Skeletal muscle satellite cell (primary cell): ENCODE measurements at regions not wholly inside any gene's neighbourhood (a gene's known extent, or its start where the extent isn't known, plus 50 kb on each side); places are given as distances from the start of the nearest gene placed in this dataset.
"Not testable (repeated sequence)": the region's sequence is repeated elsewhere in the genome, so short reads cannot be mapped to it uniquely, and the experiment has no call there.

ENCODE experiments used
- H3K27me3 ChIP-seq: 2 replicates; pipeline ENCODE4 v1.7.0; 2013; ENCODE audit warnings: low read length; ENCODE audit not compliant: control insufficient read depth, insufficient read depth
- H3K36me3 ChIP-seq: 2 replicates; pipeline ENCODE4 v1.7.0; 2013; ENCODE audit warnings: mild to moderate bottlenecking, control low read depth, low read length; ENCODE audit not compliant: insufficient read depth
- H3K4me1 ChIP-seq: 2 replicates; pipeline ENCODE4 v1.7.0; 2013; ENCODE audit warnings: low read length; ENCODE audit not compliant: control insufficient read depth, insufficient read depth
- H3K4me2 ChIP-seq: 2 replicates; pipeline ENCODE4 v1.7.0; 2013; ENCODE audit warnings: mild to moderate bottlenecking, low read length
- H3K4me3 ChIP-seq: 2 replicates; pipeline ENCODE4 v1.7.0; 2013; ENCODE audit warnings: low read length
- H3K9ac ChIP-seq: 2 replicates; pipeline ENCODE4 v1.7.0; 2013; ENCODE audit warnings: mild to moderate bottlenecking, low read depth, low read length, moderate library complexity
- H3K9me3 ChIP-seq: replicated peaks from 2 replicates; pipeline ENCODE4 v1.7.0; 2013; ENCODE audit warnings: mild to moderate bottlenecking, control low read depth, low read length

- not testable (repeated sequence) for H3K9ac ChIP-seq, H3K4me3 ChIP-seq, H3K4me2 ChIP-seq, H3K4me1 ChIP-seq, H3K36me3 ChIP-seq, H3K9me3 ChIP-seq, H3K27me3 ChIP-seq
These were observed 173.9 kb downstream of the TJP1 start for GRCh38 chr15:29648415-29648814.

- Histone ChIP-seq H3K36me3 (no peaks in the 10 kb centered on the region), H3K27me3 (no peaks in the 10 kb centered on the region), H3K9ac (no peak overlapping the region), H3K4me1 (no peaks in the 10 kb centered on the region), H3K9me3 (no peaks in the 10 kb centered on the region), H3K4me2 (no peak overlapping the region), H3K4me3 (no peak overlapping the region)
These were observed 176.4 kb downstream of the TJP1 start for GRCh38 chr15:29645841-29646240.

GRCh38 chr15:29644361-29644760 is 177.9 kb downstream of the TJP1 start:
- H3K4me2 ChIP-seq, H3K4me3 ChIP-seq, H3K9me3 ChIP-seq, H3K9ac ChIP-seq, H3K27me3 ChIP-seq, H3K36me3 ChIP-seq, H3K4me1 ChIP-seq: not testable (repeated sequence)

GRCh38 chr15:29638781-29639180 is 183.5 kb downstream of the TJP1 start:
- no peaks in the 10 kb centered on the region for H3K27me3 ChIP-seq
- no peaks in the 10 kb centered on the region for H3K4me1 ChIP-seq
- H3K9ac ChIP-seq: no peak overlapping the region
- H3K9me3 ChIP-seq: no peaks in the 10 kb centered on the region
- H3K4me2 ChIP-seq: no peak overlapping the region
- no peak overlapping the region for H3K4me3 ChIP-seq
- no peaks in the 10 kb centered on the region for H3K36me3 ChIP-seq

- Histone ChIP-seq H3K36me3 (no peaks in the 10 kb centered on the region), H3K9me3 (no peaks in the 10 kb centered on the region), H3K4me2 (no peak overlapping the region), H3K4me1 (no peaks in the 10 kb centered on the region), H3K4me3 (no peak overlapping the region), H3K27me3 (no peaks in the 10 kb centered on the region), H3K9ac (no peak overlapping the region)
These were observed 184.3 kb downstream of the TJP1 start for GRCh38 chr15:29638011-29638410.

- H3K9me3 ChIP-seq: no peaks in the 10 kb centered on the region
These were observed 184.7 kb downstream of the TJP1 start for GRCh38 chr15:29637555-29637954.

GRCh38 chr15:29636921-29637320 is 185.3 kb downstream of the TJP1 start:
- Histone ChIP-seq H3K9ac (no peak overlapping the region), H3K4me1 (no peaks in the 10 kb centered on the region), H3K4me3 (no peak overlapping the region), H3K27me3 (peaks cover 1% of the 10 kb centered on the region), H3K9me3 (no peaks in the 10 kb centered on the region), H3K36me3 (no peaks in the 10 kb centered on the region), H3K4me2 (no peak overlapping the region)

More at GRCh38 chr15:29637555-29637954, 184.7 kb downstream of the TJP1 start:
- Histone ChIP-seq H3K4me3 (no peak overlapping the region), H3K4me1 (no peaks in the 10 kb centered on the region), H3K36me3 (no peaks in the 10 kb centered on the region), H3K9ac (no peak overlapping the region), H3K27me3 (no peaks in the 10 kb centered on the region), H3K4me2 (no peak overlapping the region)

GRCh38 chr15:29636140-29636539 is 186.1 kb downstream of the TJP1 start:
- H3K4me2 ChIP-seq: no peak overlapping the region
- peaks cover 9% of the 10 kb centered on the region for H3K27me3 ChIP-seq
- H3K4me1 ChIP-seq: no peaks in the 10 kb centered on the region
- no peak overlapping the region for H3K9ac ChIP-seq
- H3K4me3 ChIP-seq: no peak overlapping the region
- no peaks in the 10 kb centered on the region for H3K36me3 ChIP-seq
- no peaks in the 10 kb centered on the region for H3K9me3 ChIP-seq

- no peaks in the 10 kb centered on the region for H3K36me3 ChIP-seq
- no peaks in the 10 kb centered on the region for H3K4me1 ChIP-seq
- H3K4me3 ChIP-seq: no peak overlapping the region
- H3K9ac ChIP-seq: no peak overlapping the region
- no peaks in the 10 kb centered on the region for H3K9me3 ChIP-seq
- no peak overlapping the region for H3K4me2 ChIP-seq
- H3K27me3 ChIP-seq: peaks cover 9% of the 10 kb centered on the region
These were observed 186.7 kb downstream of the TJP1 start for GRCh38 chr15:29635513-29636098.

- H3K36me3 ChIP-seq: no peaks in the 10 kb centered on the region
- H3K9me3 ChIP-seq: no peaks in the 10 kb centered on the region
- no peaks in the 10 kb centered on the region for H3K4me1 ChIP-seq
- H3K27me3 ChIP-seq: peaks cover 9% of the 10 kb centered on the region
- H3K9ac ChIP-seq: no peak overlapping the region
- no peak overlapping the region for H3K4me3 ChIP-seq
- no peak overlapping the region for H3K4me2 ChIP-seq
These were observed 188.3 kb downstream of the TJP1 start for GRCh38 chr15:29633971-29634370.

- H3K4me3 ChIP-seq: no peak overlapping the region
- H3K27me3 ChIP-seq: peaks cover 9% of the 10 kb centered on the region
- no peaks in the 10 kb centered on the region for H3K36me3 ChIP-seq
- H3K9me3 ChIP-seq: no peaks in the 10 kb centered on the region
- no peaks in the 10 kb centered on the region for H3K4me1 ChIP-seq
- H3K9ac ChIP-seq: no peak overlapping the region
- no peak overlapping the region for H3K4me2 ChIP-seq
These were observed 189.4 kb downstream of the TJP1 start for GRCh38 chr15:29632671-29633406.
